ENCODE measurements at regions not wholly inside any gene's neighbourhood (a gene's known extent, or its start where the extent isn't known, plus 50 kb on each side); places are given as distances from the start of the nearest gene placed in this dataset.
"Not testable (repeated sequence)": the region's sequence is repeated elsewhere in the genome, so short reads cannot be mapped to it uniquely, and the experiment has no call there.

DNA sequence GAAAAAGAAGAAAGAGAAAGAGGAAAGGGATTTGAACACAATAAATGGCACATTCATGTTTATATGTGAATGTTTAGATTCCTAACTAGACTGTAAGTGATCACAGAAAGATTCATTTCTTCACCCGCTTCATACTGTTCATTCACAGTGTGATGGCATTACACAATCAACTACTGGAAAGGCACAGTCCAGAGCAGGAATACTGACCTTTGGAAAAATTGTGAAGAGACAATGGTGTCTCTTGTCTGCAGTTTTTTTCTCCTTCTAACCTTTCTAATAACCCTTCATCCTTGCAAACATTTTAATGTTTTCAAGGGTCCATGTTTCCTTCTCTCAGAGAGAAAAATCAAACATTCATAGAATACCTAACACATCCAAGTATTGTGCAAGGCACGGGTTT lies 180.9 kb upstream of the SOX14 start:
- Histone ChIP-seq H3K4me2 (no peak overlapping the region), H3K9me3 (replicated peaks in 1 of 11) (peaks cover 7 to 20% (median 10%) of the 10 kb centered on the region in 11 experiments; a peak in 8 of 22 replicates), H3K27me3 (no peaks in the 10 kb centered on the region), H3K4me3 (no peak overlapping the region), H3K27ac (no peak overlapping the region), H4K20me1 (no peaks in the 10 kb centered on the region), H3K4me1 (no peaks in the 10 kb centered on the region), H3K36me3 (no peaks in the 10 kb centered on the region), H3K9ac (no peak overlapping the region)
- no peak for TF ChIP-seq Cebpa-rat (IDR thresholded peaks at IDR 0.05)

DNA sequence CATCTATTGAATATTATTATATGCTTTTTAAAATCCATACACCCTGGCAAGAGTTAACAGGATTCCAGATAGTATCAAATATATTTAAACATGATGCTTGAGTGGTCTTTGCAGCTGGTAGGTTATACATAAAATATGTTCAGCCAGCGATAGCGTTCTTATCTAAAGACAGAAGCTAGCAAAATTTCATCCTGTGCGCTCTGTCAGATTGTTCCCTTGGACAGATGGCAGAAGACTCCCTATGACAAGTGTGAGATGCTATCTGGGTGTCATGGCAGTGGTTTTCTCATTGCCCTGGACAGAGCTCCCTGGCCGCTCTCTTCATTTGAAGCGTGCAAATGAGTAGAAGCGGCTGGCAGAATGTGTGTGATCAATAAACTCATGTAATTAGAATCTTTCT lies 175.2 kb upstream of the SOX14 start:
- Histone ChIP-seq H3K4me3 (no peak overlapping the region), H3K4me2 (no peak overlapping the region), H3K9ac (no peak overlapping the region), H3K36me3 (no peaks in the 10 kb centered on the region), H4K20me1 (no peaks in the 10 kb centered on the region), H3K4me1 (no peaks in the 10 kb centered on the region), H3K27me3 (no peaks in the 10 kb centered on the region), H3K27ac (no peak overlapping the region), H3K9me3 (replicated peaks in 1 of 11) (peaks cover 0 to 16% (median 8%) of the 10 kb centered on the region in 11 experiments; a peak in 5 of 22 replicates)
- TF ChIP-seq Cebpa-rat (IDR thresholded peaks at IDR 0.05): no peak

DNA sequence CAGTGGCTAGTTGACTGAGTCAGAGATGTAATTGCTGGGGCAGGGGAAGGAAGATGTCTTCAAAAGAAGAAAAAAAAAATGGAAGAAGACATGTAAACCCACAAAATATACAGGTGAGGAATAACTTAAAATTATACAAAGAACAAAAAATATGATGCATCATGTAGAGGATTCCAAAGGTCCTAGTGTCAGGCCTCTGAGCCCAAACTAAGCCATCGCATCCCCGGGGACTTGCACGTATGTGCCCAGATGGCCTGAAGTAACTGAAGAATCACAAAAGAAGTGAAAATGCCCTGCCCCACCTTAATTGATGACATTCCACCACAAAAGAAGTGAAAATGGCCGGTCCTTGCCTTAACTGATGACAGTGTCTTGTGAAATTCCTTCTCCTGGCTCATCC lies 168.7 kb upstream of the SOX14 start:
- not testable (repeated sequence) for H3K27me3 ChIP-seq; H3K4me1 ChIP-seq; H3K4me3 ChIP-seq; H3K27ac ChIP-seq; H3K4me2 ChIP-seq; H3K9me3 ChIP-seq (replicated peaks in 1 of 11); H3K9ac ChIP-seq; H4K20me1 ChIP-seq; H3K36me3 ChIP-seq

DNA sequence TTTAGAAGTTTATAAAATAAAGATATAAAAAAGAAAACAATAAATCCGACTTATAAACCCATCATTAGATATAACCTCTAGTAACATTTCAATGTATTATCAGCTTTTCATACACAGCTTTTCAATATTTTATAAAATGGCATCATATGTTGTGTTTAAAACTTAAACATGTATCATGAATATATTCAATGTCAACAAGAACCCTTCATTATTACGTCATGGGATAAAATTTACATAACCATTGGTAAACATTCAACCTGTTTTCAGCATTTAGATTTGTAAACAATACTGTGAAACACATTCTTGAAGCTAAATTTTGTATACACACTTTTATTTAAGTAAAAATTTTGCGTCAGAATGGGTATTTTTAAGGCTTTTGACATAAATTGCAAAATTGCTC lies 153.4 kb upstream of the SOX14 start:
- no peak overlapping the region for H3K27ac ChIP-seq
- H3K27me3 ChIP-seq: no peaks in the 10 kb centered on the region
- no peaks in the 10 kb centered on the region for H3K36me3 ChIP-seq
- H4K20me1 ChIP-seq: no peaks in the 10 kb centered on the region
- TF ChIP-seq Cebpa-rat (IDR thresholded peaks at IDR 0.05): no peak
- no peak overlapping the region for H3K4me2 ChIP-seq
- H3K9me3 ChIP-seq (replicated peaks in 1 of 11): no peaks in the 10 kb centered on the region
- no peak overlapping the region for H3K9ac ChIP-seq
- H3K4me3 ChIP-seq: no peak overlapping the region
- 0 out of 20 replicates have a peak, but pooled peaks cover 0 to 4% (median 0%) of the 10 kb centered on the region in 10 experiments for H3K4me1 ChIP-seq

DNA sequence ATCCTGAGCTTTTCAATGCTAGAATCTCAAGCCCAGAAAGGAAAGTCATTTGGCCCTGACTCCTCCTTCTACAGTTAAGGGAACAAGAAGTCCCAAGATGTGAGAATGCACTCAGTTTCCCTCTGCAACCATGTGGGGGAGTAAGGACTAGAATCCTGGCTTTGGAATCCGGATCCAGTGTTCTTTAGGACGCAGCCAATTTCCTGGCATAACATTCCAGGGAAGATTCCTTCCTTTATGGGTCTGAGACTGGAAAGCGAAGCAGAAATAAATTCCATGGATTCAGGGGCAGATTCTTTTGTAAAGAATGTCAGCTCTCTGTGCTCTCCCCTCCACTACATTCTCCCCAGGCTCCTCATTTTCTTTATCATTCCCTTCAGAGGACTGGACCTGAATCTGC lies 151.8 kb upstream of the SOX14 start:
- Histone ChIP-seq H3K9me3 (replicated peaks in 1 of 11) (no peaks in the 10 kb centered on the region), H3K4me3 (no peak overlapping the region), H3K4me2 (no peak overlapping the region), H3K4me1 (0 out of 20 replicates have a peak, but pooled peaks cover 0 to 4% (median 0%) of the 10 kb centered on the region in 10 experiments), H3K27me3 (no peaks in the 10 kb centered on the region), H4K20me1 (no peaks in the 10 kb centered on the region), H3K9ac (no peak overlapping the region), H3K27ac (no peak overlapping the region), H3K36me3 (no peaks in the 10 kb centered on the region)
- no peak for TF ChIP-seq Cebpa-rat (IDR thresholded peaks at IDR 0.05)

DNA sequence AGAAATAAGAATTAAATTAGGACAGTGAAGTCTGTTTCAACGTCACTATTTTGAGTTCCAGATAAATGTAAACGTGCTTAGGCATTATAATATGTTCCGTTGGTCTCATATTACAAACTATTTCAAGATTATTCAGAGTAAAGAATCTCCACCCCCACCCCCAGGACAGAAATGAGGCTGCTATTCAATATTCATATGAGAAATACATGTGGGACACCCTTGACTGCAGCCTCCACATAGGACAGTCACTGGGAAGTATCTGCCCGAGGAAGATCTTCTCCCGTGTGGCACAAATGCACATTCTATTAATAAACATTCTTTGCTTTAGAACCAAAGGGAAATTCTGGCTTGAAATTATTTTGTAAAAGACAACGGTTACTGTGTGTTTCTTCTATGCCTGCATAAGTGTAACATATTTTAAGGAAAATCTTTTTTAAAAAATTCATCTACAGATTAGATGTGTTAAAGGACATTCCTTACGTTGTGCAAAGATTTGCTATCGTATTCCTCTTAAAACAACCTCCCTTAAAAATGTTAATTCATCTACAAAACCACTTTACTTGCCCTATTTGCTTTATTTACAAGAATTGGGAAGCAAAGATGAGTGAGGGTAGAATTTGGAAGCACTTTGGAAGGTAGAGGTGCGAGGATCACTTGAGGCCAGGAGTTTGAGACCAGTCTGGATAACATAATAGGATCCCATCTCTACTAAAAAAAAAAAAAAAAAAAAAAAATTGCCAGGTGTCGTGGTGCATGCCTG lies 148.3 kb upstream of the SOX14 start:
- TF ChIP-seq Cebpa-rat (IDR thresholded peaks at IDR 0.05): no peak
- peaks cover 0 to 11% (median 0%) of the 10 kb centered on the region in 11 experiments; a peak in 3 of 22 replicates for H3K9me3 ChIP-seq (replicated peaks in 1 of 11)

DNA sequence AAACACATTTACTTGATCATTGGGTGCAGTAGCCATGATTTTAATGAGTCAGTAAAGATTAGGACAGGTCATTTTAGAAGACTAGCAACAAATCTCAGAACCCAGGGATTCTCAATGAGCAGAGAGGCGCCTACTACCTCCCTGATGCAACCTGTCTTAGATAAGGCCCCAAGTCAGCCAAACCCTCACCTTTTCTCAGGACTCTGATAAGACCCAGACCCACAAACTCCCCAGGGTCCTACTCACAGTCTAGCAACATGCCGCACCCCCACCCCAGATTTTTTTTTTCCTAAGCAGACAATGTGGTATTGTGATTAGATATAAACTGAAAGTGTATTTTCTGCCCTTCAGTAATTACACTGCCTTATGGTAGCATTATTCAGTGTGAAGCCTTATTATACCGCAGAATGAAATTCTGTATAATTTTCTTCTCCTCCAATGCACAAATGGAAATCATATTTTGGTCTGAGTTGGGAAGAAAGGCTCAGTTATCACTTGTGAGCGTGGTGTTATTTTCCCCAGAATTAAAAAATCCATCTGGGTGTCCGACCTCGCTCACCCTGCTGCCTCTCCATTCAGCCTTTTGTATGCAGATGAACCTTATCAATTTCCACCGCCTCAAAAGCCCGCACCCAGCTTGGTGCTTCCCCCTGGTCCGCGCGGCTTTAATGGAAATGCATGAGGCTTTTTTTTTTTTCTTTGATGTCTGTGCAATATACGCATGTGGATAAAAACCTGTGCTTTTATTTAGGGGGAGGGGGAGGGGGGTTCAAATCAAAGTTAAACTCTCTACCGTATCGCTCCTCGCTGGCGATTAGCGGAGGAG lies 122.0 kb upstream of the SOX14 start:
- Histone ChIP-seq H4K20me1 (no peaks in the 10 kb centered on the region), H3K9me3 (replicated peaks in 1 of 11) (no peaks in the 10 kb centered on the region; a peak in 1 of 22 replicates), H3K4me3 (no peak overlapping the region), H3K4me1 (peaks cover 0 to 2% (median 0%) of the 10 kb centered on the region in 10 experiments; a peak in 1 of 20 replicates), H3K36me3 (no peaks in the 10 kb centered on the region), H3K4me2 (no peak overlapping the region), H3K27ac (no peak overlapping the region), H3K27me3 (no peaks in the 10 kb centered on the region), H3K9ac (no peak overlapping the region)
- TF ChIP-seq Cebpa-rat (IDR thresholded peaks at IDR 0.05): no peak

More for the DNA sequence above, 148.3 kb upstream of the SOX14 start:
- Histone ChIP-seq H3K4me3 (no peak overlapping the region), H3K27me3 (no peaks in the 10 kb centered on the region), H3K4me1 (no peaks in the 10 kb centered on the region), H3K27ac (no peak overlapping the region), H3K4me2 (no peak overlapping the region), H3K9ac (no peak overlapping the region), H3K36me3 (no peaks in the 10 kb centered on the region), H4K20me1 (no peaks in the 10 kb centered on the region)

DNA sequence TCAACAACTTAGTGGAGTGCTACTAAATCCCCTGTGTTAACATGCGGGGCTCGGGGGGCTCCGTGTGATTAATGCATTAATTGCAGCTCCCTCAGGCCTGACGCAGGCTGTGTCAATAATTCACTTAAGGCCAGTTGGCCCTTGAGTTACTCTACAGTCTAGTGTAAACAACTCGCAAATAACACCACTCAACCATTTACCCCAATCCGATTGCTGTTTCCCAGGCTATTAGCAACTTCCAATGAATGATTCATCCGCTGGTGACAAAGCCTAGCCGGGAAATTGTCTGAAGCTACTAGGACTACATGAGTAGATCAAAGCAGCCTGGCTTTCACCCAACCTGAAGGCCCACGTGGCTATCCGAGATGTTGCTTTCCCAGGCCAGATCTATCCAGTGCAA lies 121.3 kb upstream of the SOX14 start:
- no peaks in the 10 kb centered on the region for H4K20me1 ChIP-seq
- H3K4me3 ChIP-seq: no peak overlapping the region
- no peak for TF ChIP-seq Cebpa-rat (IDR thresholded peaks at IDR 0.05)

DNA sequence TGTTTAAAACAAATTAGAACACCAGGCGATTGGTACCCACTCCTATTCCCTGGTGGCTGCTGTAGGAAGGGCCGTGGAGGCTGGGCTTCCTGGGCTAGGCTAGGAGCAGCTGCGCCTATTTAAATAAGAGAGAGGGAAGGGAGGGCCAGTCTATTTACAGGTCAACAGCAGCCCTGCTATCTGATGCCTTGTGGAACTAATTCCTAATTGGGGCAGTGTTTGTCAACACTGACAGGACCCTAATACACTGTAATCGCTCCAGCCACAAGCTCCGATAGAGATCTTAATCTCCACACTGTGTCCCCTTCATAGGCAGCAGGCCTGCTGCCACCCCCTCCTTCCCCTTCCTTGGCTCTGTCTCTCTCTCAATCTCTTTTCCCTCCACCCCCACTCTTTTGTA lies 116.9 kb upstream of the SOX14 start:
- H3K27ac ChIP-seq: no peak overlapping the region
- H3K27me3 ChIP-seq: no peaks in the 10 kb centered on the region
- no peak overlapping the region for H3K9ac ChIP-seq
- H3K9me3 ChIP-seq (replicated peaks in 1 of 11): no peaks in the 10 kb centered on the region
- H3K4me3 ChIP-seq: no peak overlapping the region
- H3K36me3 ChIP-seq: no peaks in the 10 kb centered on the region
- no peak for TF ChIP-seq Cebpa-rat (IDR thresholded peaks at IDR 0.05)
- H3K4me1 ChIP-seq: peaks cover 0 to 4% (median 0%) of the 10 kb centered on the region in 10 experiments; a peak in 1 of 20 replicates
- no peak overlapping the region for H3K4me2 ChIP-seq
- no peaks in the 10 kb centered on the region for H4K20me1 ChIP-seq

More for the DNA sequence above, 121.3 kb upstream of the SOX14 start:
- Histone ChIP-seq H3K27me3 (no peaks in the 10 kb centered on the region), H3K4me2 (no peak overlapping the region), H3K27ac (no peak overlapping the region), H3K9ac (no peak overlapping the region), H3K4me1 (peaks cover 0 to 4% (median 0%) of the 10 kb centered on the region in 10 experiments; a peak in 1 of 20 replicates), H3K36me3 (no peaks in the 10 kb centered on the region), H3K9me3 (replicated peaks in 1 of 11) (no peaks in the 10 kb centered on the region; a peak in 1 of 22 replicates)

Measured in BLaER1 treated with 17β-estradiol and CSF1 and Interleukin-3, amounts not matched to agents 10 nM and 100 nM (cell line).